ENCODE measurements at regions not wholly inside any gene's neighbourhood (a gene's known extent, or its start where the extent isn't known, plus 50 kb on each side); places are given as distances from the start of the nearest gene placed in this dataset.

- peak; percentile 71 to 77 for TF ChIP-seq TEAD1 (CRISPR knock-in tag; IDR thresholded peaks at IDR 0.05)
- TF ChIP-seq PHB2 (IDR thresholded peaks at IDR 0.05; ENCODE audit: low read depth): peak; percentile 94
- peak; percentile 97 for TF ChIP-seq NEUROD1 (IDR thresholded peaks at IDR 0.05; ENCODE audit: borderline replicate concordance, low read depth, low read length, partially characterized antibody)
- TF ChIP-seq JUN (IDR thresholded peaks at IDR 0.05; ENCODE audit: borderline replicate concordance, low read depth, low read length): peak; percentile 90
- peak; percentile 43; the same call in 1 of the 2 replicates for TF ChIP-seq JUN (CRISPR knock-in tag; IDR thresholded peaks at IDR 0.05; ENCODE audit: borderline replicate concordance)
- no peak for TF ChIP-seq ZNF124 (CRISPR knock-in tag; IDR thresholded peaks at IDR 0.05)
- peak; percentile 90 for TF ChIP-seq ZKSCAN8 (CRISPR knock-in tag; IDR thresholded peaks at IDR 0.05)
- TF ChIP-seq SOX6 (IDR thresholded peaks at IDR 0.05): peak; percentile 99
- peak; percentile 88; the same call in 1 of the 2 replicates for TF ChIP-seq ZBTB43 (CRISPR knock-in tag; IDR thresholded peaks at IDR 0.05)
- TF ChIP-seq SNIP1 (IDR thresholded peaks at IDR 0.05; ENCODE audit: low read depth): no peak
- TF ChIP-seq ZNF644 (tag; IDR thresholded peaks at IDR 0.05; ENCODE audit: low read depth): peak; percentile 95
- no peak for TF ChIP-seq RFX5 (IDR thresholded peaks at IDR 0.05; ENCODE audit: low read depth, low read length)
- peak; percentile 82 for TF ChIP-seq RBBP5 (IDR thresholded peaks at IDR 0.05; ENCODE audit: borderline replicate concordance, insufficient read depth, low read length, poor library complexity, severe bottlenecking)
- TF ChIP-seq CCAR2 (IDR thresholded peaks at IDR 0.05; ENCODE audit: low read depth, low read length): no peak
- TF ChIP-seq STAG1 (CRISPR knock-in tag; IDR thresholded peaks at IDR 0.05; ENCODE audit: borderline replicate concordance): no peak
- peak; percentile 64 for TF ChIP-seq ZNF75A (CRISPR knock-in tag; IDR thresholded peaks at IDR 0.05)
- peak; percentile 53 for TF ChIP-seq TFE3 (CRISPR knock-in tag; IDR thresholded peaks at IDR 0.05)
- TF ChIP-seq FOXO4 (CRISPR knock-in tag; IDR thresholded peaks at IDR 0.05): peak; percentile 92
- TF ChIP-seq CC2D1A (IDR thresholded peaks at IDR 0.05): peak; percentile 96
- no peak for TF ChIP-seq IRF1 (CRISPR knock-in tag; IDR thresholded peaks at IDR 0.05; ENCODE audit: borderline replicate concordance)
- no peak for TF ChIP-seq POU5F1 (IDR thresholded peaks at IDR 0.05; ENCODE audit: borderline replicate concordance, low read depth, low read length, partially characterized antibody)
- TF ChIP-seq MAFG (tag; conservative IDR thresholded peaks at IDR 0.05): peak; percentile 98
- TF ChIP-seq TARDBP (IDR thresholded peaks at IDR 0.05): peak; percentile 98
Measured at GRCh38 chr1:234875953-234876855, 252.4 kb downstream of the TOMM20 start (continued).

All from K562 (cell line).